Stimulated activated CD4-positive, alpha-beta T cell treated with anti-CD3 and anti-CD28 coated beads, TNF-alpha, amount 100 ng/mL, for 48 hours (primary cell): ENCODE measurements at regions not wholly inside any gene's neighbourhood (a gene's known extent, or its start where the extent isn't known, plus 50 kb on each side); places are given as distances from the start of the nearest gene placed in this dataset.

Source experiments
- DNase-seq, 3 donors: peaks; one replicate each; pipeline ENCODE4 v3.0.0-alpha.2; 2020; ENCODE audit warnings: low read depth in 3 of 3

DNA sequence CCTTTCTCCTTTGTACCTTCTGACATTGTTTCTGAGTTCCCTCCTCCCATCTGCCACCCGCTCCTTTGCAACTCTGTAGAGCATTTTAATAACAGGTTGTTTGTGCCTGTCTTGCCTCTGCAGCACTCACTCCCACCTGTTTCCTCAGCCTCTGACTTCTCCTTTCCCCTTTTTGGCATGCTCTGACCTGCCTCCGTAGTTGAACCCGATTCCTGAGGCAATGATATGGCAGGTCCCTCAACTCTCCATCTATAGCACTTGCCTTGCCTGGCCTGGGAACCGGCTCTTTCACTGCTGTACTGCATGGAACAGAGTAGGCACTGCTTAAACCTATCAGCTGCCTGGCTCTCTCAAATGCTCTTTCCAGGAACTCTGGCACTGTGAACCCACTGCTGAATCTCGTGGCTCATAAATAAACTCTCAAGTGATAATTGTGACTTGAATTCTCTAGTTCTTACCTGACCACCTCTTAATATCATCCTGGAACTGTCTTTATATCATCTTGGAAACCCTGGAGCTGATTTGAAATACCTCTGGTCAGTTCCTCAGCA is 50.3 kb downstream of the UTRN start:
- no peak for DNase-seq

DNA sequence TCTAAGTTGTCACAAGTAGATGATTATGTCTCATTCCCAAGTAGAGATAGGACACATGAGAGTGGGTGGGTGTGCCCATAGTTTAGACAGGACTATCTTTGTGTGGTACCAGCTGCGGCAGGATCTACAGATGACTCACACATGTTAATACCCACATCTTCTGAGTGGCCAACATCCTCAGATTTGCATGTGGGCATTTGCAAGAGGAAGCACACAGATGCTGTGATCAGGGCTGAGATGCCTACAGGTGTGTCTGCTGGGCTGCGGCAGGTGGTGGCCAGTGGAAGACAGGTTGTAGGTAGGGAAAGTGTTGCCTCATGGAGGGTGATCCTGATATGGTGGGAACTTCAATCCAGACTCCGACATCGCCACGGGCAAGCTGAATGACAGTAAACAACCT is 50.8 kb downstream of the UTRN start:
- DNase-seq: no peak

DNA sequence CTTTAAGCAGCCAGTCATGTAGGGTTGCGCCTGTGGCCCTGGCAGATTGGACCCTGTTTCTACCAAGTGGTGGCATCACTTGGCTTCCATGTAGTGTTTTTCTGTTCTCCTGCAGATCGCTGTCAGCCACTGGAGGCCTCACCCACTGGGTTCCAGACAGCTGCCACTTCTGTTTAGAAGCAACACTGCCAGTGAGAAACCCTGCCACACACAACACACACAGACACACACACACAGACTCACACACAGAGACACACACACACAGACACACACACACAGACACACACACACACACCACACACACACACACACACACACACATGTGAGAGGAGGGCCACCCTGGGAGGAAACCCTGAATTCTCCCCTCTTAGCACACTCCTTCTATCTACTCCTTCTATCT is 51.8 kb downstream of the UTRN start:
- no peak for DNase-seq

DNA sequence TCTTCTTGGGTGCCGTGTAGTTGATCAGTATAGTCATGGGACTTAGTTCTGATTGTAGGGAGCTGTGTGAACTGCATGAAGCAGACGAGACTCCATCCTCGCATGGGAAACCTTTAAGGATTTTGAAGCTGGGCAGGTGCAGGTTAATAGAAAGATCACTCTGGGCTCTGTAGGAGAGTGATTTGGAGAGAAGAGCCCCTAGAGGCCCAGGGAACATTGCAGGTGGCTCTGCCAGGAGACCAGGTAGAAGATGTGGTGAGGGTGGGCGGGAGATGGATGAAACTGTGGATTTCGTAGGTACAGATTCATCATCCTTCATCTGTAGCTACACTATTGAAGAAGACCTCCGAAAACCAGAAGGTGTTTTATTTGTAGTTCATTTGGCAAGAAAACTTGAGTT is 53.3 kb downstream of the UTRN start:
- DNase-seq: no peak

DNA sequence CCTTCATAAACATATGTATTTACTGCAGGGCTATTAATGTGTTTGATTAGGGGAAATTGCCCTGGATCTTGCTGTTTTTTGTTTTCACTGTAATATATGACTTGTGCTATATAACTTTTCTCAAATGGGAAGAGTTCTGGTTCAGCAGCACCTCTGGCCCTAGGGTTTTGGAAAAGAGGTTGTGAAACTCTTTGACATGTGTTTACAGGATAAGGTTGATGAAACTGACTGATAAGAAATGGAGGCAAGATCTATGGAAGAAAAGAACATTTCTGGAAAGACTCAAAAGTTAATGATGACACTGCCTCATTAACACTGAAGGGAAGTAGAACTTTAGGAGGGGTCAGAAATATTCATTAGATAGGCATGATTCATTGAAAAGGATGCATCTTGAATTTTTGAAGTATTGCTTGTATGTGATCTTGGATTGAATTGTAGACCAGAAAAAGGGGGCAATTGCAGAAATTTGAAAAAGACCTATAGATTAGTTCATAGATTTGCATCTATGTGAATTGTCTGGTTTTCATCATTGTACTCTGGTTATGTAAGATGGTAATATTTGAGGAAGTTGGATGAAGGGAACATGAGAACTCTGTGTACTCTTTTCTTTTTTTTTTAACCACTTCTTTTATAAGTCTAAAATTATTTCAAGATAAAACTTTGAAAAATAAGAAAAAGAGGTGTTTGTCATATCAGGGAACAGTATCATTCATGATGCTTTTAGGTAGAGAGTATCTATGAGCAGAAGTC is 54.0 kb downstream of the UTRN start:
- no peak for DNase-seq

DNA sequence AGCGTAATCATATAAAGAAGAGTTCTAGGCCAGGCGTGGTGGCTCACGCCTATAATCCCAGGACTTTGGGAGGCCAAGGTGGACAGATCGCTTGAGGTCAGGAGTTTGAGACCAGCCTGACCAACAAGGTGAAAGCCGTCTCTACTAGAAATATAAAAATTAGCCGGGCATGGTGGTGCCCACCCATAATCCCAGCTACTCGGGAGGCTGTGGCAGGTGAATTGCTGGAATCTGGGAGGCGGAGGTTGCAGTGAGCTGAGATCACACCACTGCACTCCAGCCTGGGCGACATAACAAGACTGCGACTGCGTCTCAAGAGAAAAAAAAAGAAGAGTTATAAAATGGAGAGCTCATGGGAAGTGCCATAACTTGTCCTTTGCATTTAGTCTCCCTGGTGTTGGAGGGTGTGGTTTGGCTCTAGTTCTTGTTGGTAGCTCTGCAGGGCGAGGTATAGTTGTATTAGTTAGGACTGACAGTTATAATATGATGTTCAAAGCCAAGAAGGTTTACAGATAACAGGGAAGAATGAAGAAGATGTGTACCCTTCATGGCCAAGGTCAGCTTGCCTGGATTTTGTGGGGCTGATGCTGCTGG is 54.8 kb downstream of the UTRN start:
- DNase-seq: no peak

DNA sequence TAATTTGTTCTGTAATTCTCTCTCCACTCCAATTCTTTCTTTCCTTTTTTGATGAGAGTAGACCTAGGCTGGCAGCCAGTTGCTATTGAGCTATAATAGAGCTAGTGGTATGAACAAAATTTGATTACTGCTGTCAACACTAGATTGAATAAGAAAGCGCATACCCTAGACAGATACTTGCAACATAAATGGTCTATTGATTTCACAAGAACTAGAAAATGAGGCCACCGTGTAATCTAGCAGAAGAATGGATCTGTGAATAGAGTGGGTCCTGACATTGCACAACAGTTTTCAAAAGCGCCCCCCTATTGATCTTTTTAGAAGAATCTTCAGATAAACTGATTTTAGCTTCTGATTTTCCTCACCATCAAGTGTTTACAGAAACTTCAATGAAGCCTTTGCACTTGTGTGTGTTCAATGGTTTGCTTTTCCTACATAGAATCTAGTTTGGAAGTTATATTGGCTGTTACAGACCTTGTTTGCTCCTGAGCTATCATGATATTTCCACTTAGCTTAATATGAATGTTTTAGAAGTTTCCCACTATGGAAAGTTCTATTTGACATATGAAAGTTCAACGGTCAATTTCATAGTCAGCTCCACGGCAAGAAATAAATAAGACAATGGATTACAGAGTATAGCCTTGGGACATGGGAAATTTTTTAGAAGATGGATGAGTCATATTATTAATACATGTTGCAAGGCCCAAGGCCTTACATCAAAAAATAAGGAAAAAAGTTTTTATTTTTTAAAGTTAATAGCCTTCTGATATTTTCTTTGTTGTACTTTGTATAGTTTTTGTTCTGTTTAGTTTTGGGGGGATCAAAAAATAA is 55.6 kb downstream of the UTRN start:
- DNase-seq: no peak

DNA sequence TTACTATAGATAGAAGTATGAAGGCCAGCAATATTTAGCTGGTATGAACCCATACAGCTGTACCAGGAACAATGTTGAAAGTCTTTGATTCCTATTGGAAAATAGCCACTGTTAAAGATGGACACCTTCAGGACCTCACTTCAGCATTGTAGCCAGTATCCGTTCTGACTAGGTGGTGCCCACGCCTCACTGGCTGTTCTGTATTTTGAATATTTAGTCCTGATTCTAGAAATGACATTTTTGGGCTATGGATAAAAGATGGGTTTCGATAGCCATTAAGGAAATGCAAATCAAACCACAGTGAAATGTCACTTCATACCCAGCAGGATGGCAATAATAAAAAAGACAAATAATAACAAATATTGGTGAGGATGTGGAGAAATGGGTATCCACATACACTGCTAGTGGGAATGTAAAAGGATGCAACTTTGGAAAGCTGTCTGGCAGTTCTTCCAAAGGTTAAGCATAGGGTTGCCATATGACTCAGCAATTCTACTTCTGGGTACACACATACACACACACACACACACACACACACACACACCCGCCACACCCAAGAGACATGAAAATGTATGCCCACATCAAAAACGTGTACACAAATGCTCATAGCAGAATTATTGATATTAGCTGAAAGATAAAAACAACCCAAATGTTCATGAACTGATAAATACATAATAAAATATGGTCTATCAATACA is 56.8 kb downstream of the UTRN start:
- DNase-seq: no peak

DNA sequence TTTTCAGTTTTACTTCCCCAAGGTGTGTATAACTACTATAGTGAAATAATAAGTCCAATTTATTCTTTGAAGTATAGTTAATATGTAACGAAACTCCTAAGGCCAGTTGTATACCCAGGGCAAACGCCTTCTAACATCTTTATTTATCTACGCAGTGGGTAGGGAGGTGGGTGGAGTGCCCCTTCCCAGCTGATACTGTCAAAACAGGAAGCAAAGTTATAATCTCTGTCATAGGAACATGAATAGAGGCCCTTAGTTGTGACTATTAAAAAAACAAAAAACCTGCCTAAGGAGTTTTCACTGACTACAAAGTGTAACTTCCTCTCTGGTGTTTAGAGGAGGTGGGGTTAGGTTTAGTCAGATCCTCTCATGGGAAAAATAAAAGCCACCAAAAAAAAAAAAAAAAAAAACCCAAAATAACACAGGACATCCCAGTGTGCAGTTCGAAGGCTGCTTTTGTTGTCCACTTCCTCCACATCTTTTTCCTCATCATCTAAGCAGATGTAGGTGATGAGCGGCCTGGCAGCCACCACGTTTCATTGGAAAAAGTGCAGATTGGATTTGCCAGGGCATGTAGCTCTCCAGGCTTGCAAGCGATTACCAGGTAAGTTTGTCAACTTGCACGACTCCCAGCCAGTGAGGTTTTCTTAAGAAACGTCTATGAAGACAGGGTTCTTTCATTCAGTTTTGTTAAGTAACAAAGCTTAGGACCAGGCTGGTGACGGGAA is 58.7 kb downstream of the UTRN start:
- DNase-seq: no peak

DNA sequence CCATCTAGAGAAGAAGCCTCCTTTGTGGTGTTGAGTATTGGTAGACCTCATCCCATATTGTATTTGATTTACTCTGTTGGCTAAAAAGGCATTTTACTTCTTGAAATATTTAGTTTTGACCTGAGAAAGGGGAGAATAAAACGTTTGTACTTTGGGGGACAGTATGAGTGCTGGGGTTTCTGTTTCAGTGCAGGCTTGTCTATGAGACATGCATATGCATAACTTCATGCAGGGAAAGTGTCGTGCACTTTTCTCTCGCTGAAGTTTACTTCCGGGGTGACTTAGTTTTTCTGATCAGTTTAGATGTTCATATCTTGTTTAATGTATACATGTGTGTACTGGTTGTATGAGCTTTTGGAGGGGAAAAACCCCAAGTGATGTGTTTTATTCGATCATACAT is 59.5 kb downstream of the UTRN start:
- DNase-seq: no peak

DNA sequence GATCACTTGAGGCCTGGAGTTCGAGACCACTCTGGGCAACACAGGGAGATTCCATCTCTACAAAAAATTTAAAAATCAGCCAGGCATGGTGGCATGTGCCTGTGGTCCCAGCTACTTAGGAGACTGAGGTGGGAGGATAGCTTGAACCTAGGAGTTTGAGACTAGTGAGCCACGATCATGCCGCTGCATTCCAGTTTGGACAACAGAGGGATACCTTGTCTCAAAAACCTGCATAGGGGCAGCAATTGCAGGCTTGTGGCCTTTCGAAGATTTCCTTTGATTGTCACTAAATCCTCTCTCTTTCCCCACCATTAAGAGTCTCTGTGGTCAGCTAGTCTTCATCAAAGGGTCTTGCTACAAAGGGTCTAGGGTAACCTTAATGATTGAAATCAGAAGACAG is 60.3 kb downstream of the UTRN start:
- DNase-seq: no peak

DNA sequence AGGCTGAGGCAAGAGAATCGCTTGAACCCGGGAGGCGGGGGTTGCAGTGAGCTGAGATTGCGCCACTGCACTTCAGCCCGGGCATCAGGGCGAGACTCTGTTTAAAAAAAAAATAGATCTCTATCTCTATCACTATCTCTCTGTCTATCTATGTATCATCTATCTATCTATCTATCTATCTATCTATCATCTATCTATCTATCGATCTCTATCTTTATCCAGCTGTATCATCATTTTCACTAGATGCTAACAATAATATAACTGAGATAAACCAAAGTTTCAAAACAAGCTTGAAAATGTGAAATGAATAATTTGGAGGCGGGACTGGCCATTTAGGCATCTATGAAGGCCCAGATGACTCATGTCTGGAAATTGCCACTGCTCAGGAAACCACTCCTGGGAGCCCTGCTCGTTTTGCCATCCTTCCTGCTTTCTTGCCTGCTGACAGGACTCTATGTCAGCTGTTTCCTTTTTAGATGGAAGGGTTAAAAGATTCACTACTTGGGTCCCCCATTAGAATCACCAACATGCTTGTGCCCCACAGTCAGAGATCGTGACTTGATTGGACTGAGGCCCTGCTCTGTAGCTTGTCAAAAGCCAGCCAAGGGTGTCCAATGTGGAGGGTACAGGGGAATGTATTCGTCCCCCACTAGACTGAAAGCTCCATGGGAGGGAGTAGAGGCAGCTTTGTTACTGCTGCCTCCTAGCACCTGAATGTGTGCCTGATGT is 61.7 kb downstream of the UTRN start:
- no peak for DNase-seq

DNA sequence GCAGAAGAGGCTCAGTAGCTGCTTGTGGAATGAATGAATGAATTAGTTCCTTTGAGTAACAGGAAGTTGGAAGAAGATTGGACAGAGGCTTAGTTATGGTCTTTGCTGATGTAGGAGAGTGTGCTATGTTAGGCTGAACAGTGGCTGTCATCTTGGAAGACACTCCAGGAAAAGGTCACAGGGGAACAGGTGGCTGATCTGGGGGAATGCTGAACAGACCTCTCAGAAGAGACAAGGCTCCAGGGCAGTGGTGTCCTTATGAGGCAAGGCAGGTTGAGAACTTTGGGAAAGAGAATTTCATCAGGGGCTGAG is 62.3 kb downstream of the UTRN start:
- no peak for DNase-seq

DNA sequence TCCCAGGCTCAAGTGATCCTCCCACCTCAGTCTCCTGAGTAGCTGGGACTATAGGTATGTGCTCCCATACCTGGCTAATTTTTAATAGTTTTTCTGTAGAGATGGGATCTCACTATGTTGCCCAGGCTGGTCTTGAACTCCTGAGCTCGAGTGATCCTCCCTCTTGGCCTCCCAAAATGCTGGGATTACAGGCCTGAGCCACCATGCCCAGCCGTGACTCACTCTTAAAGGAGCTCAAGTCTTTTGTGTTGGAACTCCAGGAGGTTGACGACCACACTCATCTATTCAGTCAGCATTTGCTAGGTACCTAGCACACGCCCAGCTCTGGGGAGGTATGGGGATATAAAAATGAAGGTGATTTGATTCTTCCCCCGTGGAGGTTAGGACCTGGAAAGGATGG is 62.8 kb downstream of the UTRN start:
- DNase-seq: no peak

DNA sequence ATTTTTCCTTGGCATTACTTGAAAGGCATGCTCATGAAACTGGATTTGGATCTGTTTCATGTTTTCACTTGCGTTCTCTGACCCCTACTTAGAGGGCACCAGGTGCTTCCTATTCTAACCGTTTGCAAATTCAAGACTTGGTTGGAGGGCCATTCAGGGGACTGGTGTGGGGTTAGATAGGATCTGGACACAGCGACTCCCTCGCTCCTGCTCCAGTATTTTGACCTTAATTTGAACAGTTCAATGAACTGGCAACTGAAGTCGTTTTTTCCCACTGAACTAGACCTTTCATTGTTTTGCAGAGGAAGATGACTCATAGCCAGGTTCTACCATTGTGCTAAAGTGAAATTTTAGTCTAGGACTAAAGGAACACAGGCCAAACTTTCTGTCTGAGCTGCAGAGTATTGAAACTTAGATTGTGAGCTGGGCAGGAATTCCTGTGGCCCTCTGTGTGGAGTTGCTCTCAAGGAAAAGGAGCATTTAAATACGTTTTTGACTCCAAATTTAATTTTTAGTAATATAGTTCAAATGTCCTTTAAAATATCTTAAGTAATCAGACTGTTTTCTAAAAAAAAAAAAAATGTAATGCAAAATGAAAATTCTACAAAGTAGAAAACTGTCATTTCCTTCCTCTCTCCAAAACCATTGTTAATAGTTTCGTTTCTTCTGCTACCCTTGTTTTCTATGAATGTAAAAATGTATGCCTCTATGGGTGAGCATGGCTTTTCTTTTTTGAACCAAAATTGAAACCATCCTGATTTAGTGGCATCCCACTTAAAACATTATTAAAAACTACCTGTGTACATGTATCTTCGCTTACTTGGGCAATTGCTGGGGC is 64.8 kb downstream of the UTRN start:
- DNase-seq: no peak

DNA sequence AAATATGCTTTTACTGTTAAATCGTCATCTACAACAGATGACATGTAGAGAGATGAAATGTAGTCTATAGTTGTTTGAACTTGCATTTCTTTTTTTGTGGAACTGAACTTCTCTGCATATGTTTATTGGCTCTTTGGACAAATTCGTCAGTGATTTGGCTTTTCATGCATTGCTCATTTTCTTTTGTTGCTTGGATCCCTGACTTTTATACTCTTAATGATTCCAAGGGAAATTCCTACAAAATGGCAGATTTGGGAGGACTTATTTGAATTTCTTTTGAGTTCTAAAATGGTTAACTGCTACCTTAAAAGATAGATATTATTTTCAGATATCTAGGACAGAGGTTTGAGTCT is 65.4 kb downstream of the UTRN start:
- DNase-seq: no peak

DNA sequence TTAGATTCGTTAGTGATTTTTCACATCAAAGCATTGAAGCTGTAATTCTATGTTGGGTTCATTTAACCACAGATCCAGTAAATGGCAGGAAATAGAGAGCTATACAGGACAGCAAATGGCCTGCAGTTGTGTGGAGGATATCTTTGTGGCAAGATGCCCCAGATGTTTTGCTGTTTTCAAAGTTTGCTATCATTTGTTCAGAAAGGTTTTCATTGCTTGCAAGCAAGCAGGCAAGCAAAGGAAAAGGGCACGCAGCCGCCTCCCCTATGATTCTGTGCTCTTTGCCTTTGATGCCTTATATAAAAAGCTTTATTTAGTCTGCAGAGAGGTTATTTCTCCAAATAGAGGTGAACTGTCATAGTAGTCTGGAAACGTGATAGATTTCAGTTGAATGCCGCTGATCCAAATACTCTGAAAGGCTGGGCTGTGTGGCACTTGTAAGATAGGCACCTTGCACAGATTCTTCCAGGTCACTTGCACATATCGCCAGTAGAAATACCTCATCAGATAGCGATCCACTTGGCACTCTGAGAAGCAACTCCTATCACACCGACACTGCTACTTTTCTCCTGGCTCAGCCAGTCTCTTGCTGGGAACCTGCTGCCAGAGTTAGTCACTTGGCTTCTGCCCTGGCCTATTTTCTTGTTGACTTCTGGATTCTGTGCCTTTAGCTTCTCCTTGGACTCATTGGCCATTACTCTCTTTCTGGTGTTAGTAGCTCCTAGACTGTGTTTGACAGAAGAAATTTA is 66.4 kb downstream of the UTRN start:
- no peak for DNase-seq

DNA sequence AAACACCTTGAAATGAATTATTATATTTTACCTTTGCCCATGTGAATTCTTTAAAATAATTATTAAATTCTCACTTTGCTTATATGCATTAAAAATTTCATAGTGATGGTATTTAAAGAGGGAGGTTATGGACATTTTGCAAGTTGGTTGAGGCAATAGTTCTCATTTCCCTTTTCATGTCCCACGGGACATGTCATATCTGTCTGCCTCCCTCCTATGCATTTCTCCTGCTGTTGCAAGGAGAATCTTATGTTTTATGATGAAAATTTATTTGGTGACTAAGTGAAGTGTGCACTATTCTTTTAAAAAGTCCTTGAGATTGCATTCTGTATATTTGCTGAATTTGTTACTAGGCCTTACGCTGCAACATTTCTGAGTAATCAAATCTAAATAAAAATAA is 67.2 kb downstream of the UTRN start:
- no peak for DNase-seq

DNA sequence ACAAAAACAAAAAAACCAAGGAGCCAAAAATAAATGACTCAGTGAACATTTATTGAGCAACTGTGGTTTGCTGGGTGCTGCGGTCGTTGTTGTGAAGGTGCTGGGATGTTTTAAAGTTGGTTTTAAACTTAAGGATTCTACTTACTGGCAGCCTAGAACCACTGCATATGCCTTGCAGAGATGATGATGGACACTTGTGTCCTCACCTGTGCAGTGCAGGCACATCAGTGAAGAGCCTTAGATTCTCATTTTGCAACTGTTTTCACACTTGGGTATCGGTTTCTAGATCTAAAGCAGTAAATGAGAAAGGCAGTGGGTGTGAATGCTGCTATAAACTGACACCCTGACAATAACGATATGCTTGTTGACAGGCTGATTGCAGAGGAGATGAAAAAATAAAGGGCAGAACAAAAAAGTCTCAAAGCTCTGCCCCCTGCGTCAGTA is 68.8 kb downstream of the UTRN start:
- no peak for DNase-seq
